ENCODE measurements at regions not wholly inside any gene's neighbourhood (a gene's known extent, or its start where the extent isn't known, plus 50 kb on each side); places are given as distances from the start of the nearest gene placed in this dataset.

- DNase-seq (ENCODE audit: low read depth), result no peak
Measured at GRCh38 chr12:77352946-77353345, 287.6 kb upstream of the E2F7 start.

GRCh38 chr12:77351860-77352259 lies 286.5 kb upstream of the E2F7 start:
- DNase-seq (ENCODE audit: low read depth), result no peak

- no peak for DNase-seq (ENCODE audit: low read depth)
Measured at GRCh38 chr12:77349689-77350370, 284.5 kb upstream of the E2F7 start.

- DNase-seq (ENCODE audit: low read depth), result no peak
Measured at GRCh38 chr12:77347017-77347416, 281.6 kb upstream of the E2F7 start.

DNA sequence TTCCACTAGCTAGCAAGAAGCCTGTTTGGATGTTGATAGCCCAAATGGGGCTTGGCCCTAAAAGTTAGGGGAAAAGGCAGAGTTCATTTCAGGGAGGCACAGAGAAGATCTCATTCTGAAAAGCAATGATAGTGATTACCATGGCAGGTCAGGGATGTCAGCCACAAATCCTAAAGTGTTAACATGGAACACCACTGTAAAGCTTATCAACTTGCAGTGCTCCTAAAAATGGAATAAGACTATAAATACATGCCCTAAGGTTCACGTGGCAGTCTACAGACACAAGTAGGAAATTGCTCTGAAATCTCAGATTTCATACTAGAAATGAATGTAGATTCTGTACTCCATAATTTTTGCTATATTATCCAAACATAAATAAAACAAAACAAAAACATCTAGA lies 280.0 kb upstream of the E2F7 start:
- DNase-seq (ENCODE audit: low read depth), result no peak

- no peak for DNase-seq (ENCODE audit: low read depth)
Measured at GRCh38 chr12:77344651-77345050, 279.3 kb upstream of the E2F7 start.

GRCh38 chr12:77343291-77343690 lies 277.9 kb upstream of the E2F7 start:
- DNase-seq (ENCODE audit: low read depth), result no peak

GRCh38 chr12:77342253-77342652 lies 276.9 kb upstream of the E2F7 start:
- DNase-seq (ENCODE audit: low read depth), result no peak

DNA sequence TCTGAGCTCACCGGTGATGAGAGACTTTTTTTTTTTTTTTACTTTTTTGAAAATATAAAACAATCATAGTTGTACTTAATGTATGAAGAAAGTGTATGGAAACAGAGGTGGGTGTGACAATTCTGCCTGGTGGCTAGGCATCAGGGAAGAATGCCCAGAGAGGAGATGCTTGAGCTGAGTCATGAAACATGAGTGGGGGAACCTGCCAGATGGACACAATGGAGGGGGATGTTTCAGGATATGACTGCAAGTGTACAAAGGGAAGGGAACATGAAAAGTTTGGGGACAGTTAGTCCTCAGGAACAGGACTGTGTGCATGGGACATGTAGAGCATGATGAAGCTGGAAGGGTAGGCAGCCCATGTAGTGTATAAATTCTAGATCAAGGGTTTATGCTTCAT lies 274.2 kb upstream of the E2F7 start:
- no peak for DNase-seq (ENCODE audit: low read depth)

- no peak for DNase-seq (ENCODE audit: low read depth)
Measured at GRCh38 chr12:77337362-77337761, 272.0 kb upstream of the E2F7 start.

- no peak for DNase-seq (ENCODE audit: low read depth)
Measured at GRCh38 chr12:77334806-77335205, 269.4 kb upstream of the E2F7 start.

DNA sequence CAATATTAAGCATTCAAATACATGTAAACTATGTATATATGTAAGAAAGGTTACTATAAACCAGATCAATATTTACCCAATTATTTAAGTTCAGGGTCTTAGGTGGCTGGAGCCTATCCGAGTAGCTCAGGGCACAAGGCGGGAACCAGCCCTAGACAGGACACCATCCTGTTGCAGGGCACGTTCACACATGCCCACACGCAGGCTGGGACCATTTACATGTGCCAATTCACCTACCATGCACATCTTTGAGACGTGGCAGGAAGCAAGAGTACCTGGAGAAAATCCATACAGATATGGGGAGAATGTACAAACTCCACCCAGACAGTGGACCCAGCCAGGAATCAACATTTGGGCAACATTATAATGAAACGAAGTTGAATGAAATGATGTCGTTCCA lies 263.0 kb upstream of the E2F7 start:
- DNase-seq (ENCODE audit: low read depth), result no peak

DNA sequence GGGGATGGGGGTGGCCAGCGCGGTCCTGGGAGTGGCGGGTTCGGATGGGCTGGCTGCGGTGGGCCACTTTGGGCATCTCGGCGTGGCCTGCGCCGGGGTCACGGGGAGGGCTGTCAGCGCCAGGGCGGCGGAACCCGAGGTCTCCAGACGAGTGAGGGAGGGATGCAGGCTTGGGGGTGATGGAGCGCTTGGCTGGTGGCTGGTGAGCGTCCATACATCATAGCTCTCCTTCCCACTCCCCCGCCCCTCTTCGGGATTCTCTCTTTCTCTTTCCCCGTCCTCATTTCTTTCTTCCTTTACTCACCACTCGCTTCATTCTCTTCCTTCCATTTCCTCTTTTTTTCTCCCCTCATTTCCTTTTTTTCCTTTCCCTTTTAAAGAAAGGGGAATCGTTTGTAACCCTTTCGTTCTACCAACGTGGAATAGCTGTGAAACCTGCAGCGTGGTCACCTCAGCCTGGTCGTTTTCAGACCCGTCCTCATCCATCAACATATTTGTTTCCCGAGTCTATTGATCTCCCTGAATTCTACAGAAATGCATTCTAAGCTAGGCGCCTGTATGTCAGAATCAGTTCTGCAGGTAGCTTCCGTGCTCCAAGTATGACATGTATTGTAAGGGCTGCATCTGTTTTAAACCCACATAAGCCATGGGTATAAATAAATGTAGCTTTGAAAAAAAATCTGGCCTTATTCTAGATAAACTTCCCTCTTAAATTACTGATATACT lies 260.3 kb upstream of the E2F7 start:
- no peak for DNase-seq (ENCODE audit: low read depth)

GRCh38 chr12:77324763-77325468 lies 259.5 kb upstream of the E2F7 start:
- no peak for DNase-seq (ENCODE audit: low read depth)

DNA sequence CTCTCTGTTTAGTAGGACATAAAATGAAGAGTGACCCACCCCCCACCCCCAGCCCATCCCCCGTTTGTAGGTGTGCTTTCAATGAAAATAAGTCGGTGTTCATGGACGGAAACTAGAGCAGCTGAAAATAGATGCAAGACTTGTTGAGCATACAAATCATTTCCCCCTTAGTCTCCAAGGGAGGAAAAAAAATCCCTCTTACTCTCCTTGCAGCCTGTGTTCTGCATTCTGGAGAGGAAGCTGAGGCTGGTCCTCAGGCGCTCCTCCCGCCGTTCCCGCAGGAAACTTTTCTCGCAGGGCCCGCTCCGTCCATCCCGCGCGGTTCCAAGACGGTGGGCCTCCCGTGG lies 259.0 kb upstream of the E2F7 start:
- DNase-seq (ENCODE audit: low read depth), result no peak

DNA sequence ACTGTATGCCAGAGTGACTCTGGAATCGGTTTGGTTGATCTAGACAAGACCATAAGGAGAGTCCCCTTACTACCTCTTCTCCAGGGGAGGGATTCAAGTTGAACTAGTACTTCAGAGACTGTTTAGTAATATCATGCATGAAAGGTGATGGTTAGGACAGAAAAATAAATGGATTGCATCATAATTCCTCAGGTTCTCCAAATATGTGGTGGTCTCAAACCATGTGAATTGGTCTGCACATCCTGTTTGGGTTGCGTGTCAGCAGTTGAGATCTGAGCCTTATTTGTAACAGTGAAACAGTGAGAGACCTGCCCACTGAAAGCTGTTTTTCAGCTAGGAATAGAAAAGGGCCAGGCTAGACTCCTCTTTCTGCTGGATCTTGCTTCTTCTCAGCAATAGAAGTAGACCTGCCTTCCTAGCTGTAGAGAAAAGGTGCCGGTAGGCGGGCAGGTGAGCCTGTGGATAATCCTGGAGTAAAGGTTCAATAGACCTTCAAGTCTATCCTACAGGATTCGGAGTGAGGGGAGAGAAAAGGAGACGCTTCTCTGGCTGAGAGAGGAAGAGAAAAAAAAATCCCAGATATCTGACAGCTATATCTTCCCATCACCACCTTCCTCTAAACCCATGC lies 258.5 kb upstream of the E2F7 start:
- DNase-seq (ENCODE audit: low read depth), result no peak

DNA sequence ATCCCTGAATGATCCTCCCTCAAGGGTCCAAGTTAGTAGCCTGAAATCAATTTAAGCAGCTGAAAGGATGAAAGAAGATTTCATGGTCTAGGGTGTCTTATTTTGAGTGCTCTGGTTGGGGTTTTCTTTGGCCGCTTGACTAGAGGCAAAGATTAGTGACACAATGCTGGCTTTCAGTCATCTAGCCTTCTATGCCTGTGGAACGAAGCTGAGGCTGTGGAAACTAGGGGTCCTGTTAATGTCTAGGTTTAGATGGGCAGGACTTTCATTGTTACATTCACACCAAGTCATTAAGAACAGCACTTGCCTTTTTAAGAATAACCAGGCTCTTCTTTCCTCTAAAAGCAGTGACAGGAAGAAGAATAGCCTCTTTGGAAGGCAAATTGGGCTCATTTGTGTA lies 253.8 kb upstream of the E2F7 start:
- no peak for DNase-seq (ENCODE audit: low read depth)

- no peak for DNase-seq (ENCODE audit: low read depth)
Measured at GRCh38 chr12:77315407-77315806, 250.0 kb upstream of the E2F7 start.

- DNase-seq (ENCODE audit: low read depth), result no peak
Measured at GRCh38 chr12:77314378-77315052, 249.1 kb upstream of the E2F7 start.

DNA sequence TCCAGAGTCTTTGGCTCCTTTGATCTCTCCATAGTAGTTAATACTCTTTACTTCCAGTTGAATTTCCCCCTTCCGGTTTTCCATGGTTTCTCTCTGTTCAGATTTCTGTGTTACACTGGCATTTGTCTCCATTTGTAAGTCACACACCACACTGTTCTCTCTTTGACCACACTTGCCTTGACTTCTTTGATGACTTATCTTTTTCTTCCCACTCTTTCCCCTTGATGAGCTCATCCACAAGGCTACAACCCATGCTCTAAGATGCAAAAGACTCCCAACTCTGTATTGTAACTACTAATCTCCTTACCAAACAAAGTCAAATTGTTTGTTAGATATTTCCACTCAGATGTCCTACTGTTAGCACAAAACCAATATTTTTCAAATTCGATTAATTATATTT lies 242.7 kb upstream of the E2F7 start:
- DNase-seq (ENCODE audit: low read depth), result no peak

DNA sequence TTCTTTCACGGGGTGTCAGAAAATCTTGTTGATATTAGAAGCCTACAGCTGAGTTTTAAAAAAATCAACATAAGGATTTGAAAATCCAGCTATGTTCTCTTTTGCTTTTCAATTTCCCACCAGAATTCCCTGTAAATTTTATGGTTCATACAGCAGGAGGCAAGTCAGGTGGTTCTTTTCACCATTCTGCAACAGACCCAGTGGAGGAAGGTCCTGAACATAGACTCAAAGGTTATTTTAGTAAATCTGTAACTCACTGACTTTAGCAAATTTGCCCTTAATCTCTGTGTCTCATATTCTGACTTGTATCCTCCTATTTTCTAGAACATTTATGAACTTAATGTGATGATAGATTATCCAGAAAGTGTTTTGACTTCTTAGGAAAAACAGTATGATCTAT lies 235.4 kb upstream of the E2F7 start:
- DNase-seq (ENCODE audit: low read depth), result no peak

DNA sequence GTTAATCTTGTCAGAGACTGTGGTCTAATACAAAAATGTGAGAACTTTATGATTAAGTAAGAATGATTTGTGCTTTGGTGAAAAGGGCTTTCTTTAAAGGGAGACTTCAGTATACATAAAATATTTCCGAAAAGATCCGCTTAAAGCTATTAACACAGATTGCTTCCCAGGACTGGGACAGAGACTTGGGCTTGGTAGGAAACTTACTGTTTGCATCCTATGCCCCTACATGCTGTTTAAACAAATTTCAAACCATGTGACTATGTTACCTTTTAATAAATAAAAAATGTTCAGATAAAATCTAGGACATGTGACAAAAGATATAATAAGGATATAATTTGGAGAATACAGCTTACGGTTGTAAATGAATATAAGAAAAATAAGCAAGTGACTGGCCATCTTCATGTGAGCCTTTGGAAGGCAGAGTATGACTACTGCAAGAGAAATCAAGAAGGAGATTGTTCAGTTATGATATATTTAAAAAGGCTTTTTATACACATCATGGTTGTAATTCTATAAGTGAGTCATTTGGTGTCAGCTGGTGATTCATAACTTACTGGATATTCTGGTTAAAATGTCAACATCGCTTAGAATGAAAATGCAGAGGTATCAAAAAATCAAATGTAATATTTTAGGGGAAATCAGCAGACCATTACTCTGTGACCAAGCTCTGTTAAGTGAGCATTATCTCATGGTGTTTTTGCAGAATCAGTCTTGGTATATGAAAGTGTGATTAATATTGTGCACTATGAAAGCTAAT lies 234.7 kb upstream of the E2F7 start:
- DNase-seq (ENCODE audit: low read depth), result peak; percentile 20
